PC-3 (cell line): ENCODE measurements at regions not wholly inside any gene's neighbourhood (a gene's known extent, or its start where the extent isn't known, plus 50 kb on each side); places are given as distances from the start of the nearest gene placed in this dataset.

Experiments
- ATAC-seq: fragments of 200-7000 bp; cut with Tn5 transposase; 2 replicates; pipeline ENCODE4 v1.9.1; 2020; ENCODE audit warnings: mild to moderate bottlenecking, moderate library complexity
- BruUV-seq: library from RNA; stranded (reverse); fragments of 400-500 nt; replicated peaks from 2 replicates; lab custom pipeline; 2021; lab: Mats Ljungman, UMichigan
- CTCF ChIA-PET: fragments of 300-600 bp; sonication (Branson Sonifier 250); formaldehyde crosslinking; loops from one replicate; lab custom pipeline; 2022; ENCODE audit warnings: antibody characterized with exemption; lab: Charles Lee
- POLR2A ChIA-PET: fragments of 300-600 bp; sonication (Branson Sonifier 250); formaldehyde crosslinking; loops from one replicate; lab custom pipeline; 2022; ENCODE audit warnings: antibody characterized with exemption; ENCODE audit not compliant: unreplicated experiment; lab: Charles Lee
- DNase-seq: peaks from one replicate; pipeline ENCODE4 v3.0.0-alpha.2; 2015
- H2AFZ ChIP-seq: fragments of 300-600 bp; sonication (generic); 2 replicates; pipeline ENCODE4 v1.6.0; 2016; ENCODE audit warnings: antibody characterized with exemption, low read length
- H3F3A ChIP-seq: fragments of 300-600 bp; sonication (generic); one replicate; pipeline ENCODE4 v1.6.0; 2017; ENCODE audit warnings: antibody characterized with exemption, low read length, control low read depth, mild to moderate bottlenecking; ENCODE audit not compliant: unreplicated experiment
- H3K27ac ChIP-seq: fragments of 300-600 bp; sonication (generic); 2 replicates; pipeline ENCODE4 v1.5.1; 2016; ENCODE audit warnings: mild to moderate bottlenecking, low read length
- H3K27me3 ChIP-seq: fragments of 300-600 bp; sonication (generic); 2 replicates; pipeline ENCODE4 v1.6.1; 2016; ENCODE audit warnings: low read length, mixed read lengths
- H3K36me3 ChIP-seq: fragments of 300-600 bp; sonication (generic); 2 replicates; pipeline ENCODE4 v1.6.1; 2016; ENCODE audit warnings: low read depth, mixed run types, low read length, mixed read lengths
- H3K4me1 ChIP-seq: fragments of 300-600 bp; sonication (generic); 2 replicates; pipeline ENCODE4 v1.5.1; 2016; ENCODE audit warnings: low read length; ENCODE audit not compliant: insufficient read depth
- H3K4me2 ChIP-seq: fragments of 300-600 bp; sonication (generic); 2 replicates; pipeline ENCODE4 v1.6.0; 2016; ENCODE audit warnings: low read length
- H3K4me3 ChIP-seq: fragments of 300-600 bp; sonication (generic); 2 replicates; pipeline ENCODE4 v1.5.1; 2016; ENCODE audit warnings: mild to moderate bottlenecking, low read length, mixed read lengths
- H3K79me2 ChIP-seq: fragments of 300-600 bp; sonication (generic); 2 replicates; pipeline ENCODE4 v1.6.1; 2017; ENCODE audit warnings: low read length, mixed read lengths
- H3K9ac ChIP-seq: fragments of 300-600 bp; sonication (generic); 2 replicates; pipeline ENCODE4 v1.6.0; 2016; ENCODE audit warnings: mild to moderate bottlenecking, low read length
- H3K9me2 ChIP-seq: fragments of 300-600 bp; sonication (generic); replicated peaks from 2 replicates; pipeline ENCODE4 v1.6.1; 2016; ENCODE audit warnings: mixed run types, low read length, mixed read lengths
- H3K9me3 ChIP-seq: fragments of 300-600 bp; sonication (generic); 2 replicates; pipeline ENCODE4 v1.6.1; 2016; ENCODE audit warnings: low read length, mixed read lengths
- H4K20me1 ChIP-seq: fragments of 300-600 bp; sonication (generic); 2 replicates; pipeline ENCODE4 v1.6.1; 2016; ENCODE audit warnings: low read length, mixed read lengths
- CTCF ChIP-seq: fragments of 300-600 bp; sonication (generic); conservative IDR thresholded peaks from 2 replicates; pipeline ENCODE4 v1.5.1; 2017; ENCODE audit warnings: antibody characterized with exemption, low read depth, mild to moderate bottlenecking, low read length
- EZH2 ChIP-seq: fragments of 300-600 bp; sonication (generic); IDR thresholded peaks from one replicate; pipeline ENCODE4 v1.6.1; 2017; ENCODE audit warnings: antibody characterized with exemption, mild to moderate bottlenecking, low read length; ENCODE audit not compliant: unreplicated experiment
- EZH2phosphoT487 ChIP-seq: fragments of 300-600 bp; sonication (generic); IDR thresholded peaks from 2 replicates; pipeline ENCODE4 v1.6.1; 2018; ENCODE audit warnings: mild to moderate bottlenecking, antibody characterized with exemption, low read length, borderline replicate concordance
- intact Hi-C: fragments of 100-400 bp; cut with micrococcal nuclease; formaldehyde crosslinking; loops from 2 replicates; pipeline ENCODE4 v1.9.0; 2023

DNA sequence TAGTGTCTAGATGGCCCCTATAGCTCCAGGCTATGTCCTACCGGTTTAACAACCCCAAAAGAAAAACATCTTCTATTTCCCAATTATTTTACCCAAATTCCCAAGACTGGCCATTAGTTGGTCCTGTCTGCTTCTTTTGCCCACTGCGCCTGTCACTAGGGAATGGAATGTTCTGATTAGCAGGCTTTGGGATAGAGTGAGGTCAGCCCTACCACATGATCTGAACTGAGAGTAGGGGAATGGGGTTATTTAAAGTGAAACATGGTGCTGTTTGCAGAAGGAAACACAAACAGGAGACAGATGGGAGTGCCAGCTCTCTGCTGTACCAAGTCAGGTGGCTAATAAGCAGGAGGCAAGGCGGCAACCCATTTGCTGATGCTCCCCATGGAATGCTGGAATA, 635.6 kb upstream of the CFAP20DC start:
- H3K9me3 ChIP-seq, result no peaks in the 10 kb centered on the region
- no peaks in the 10 kb centered on the region for H4K20me1 ChIP-seq
- H3K9me2 ChIP-seq, result no peaks in the 10 kb centered on the region
- ChIA-PET POLR2A (no interaction called here), CTCF (no interaction called here)
- no peaks in the 10 kb centered on the region for H3K36me3 ChIP-seq
- no peak overlapping the region for H3K4me3 ChIP-seq
- no TSS peak for BruUV-seq
- H2AFZ ChIP-seq, result no peak overlapping the region
- H3K79me2 ChIP-seq, result no peaks in the 10 kb centered on the region
- ATAC-seq, result no peak
- H3K27me3 ChIP-seq, result no peaks in the 10 kb centered on the region
- no peak for DNase-seq
- H3K4me1 ChIP-seq, result no peaks in the 10 kb centered on the region
- no peak overlapping the region for H3K4me2 ChIP-seq
- no peak overlapping the region for H3K27ac ChIP-seq
- intact Hi-C loops, result no loop called here
- no peak overlapping the region for H3K9ac ChIP-seq
- TF ChIP-seq EZH2phosphoT487 (no peak), EZH2 (no peak), CTCF (no peak)
- H3F3A ChIP-seq, result no peaks in the 10 kb centered on the region

GRCh38 chr3:59684766-59685165, 634.9 kb upstream of the CFAP20DC start:
- BruUV-seq, result no TSS peak
- no peaks in the 10 kb centered on the region for H3K27me3 ChIP-seq
- H3K4me2 ChIP-seq, result no peak overlapping the region
- TF ChIP-seq EZH2phosphoT487 (no peak), EZH2 (no peak), CTCF (no peak)
- ChIA-PET POLR2A (no interaction called here), CTCF (no interaction called here)
- no peaks in the 10 kb centered on the region for H3K4me1 ChIP-seq
- H3K27ac ChIP-seq, result no peak overlapping the region
- no peaks in the 10 kb centered on the region for H3F3A ChIP-seq
- no peak overlapping the region for H3K4me3 ChIP-seq
- H2AFZ ChIP-seq, result no peak overlapping the region
- DNase-seq (no peak), ATAC-seq (no peak)
- no peaks in the 10 kb centered on the region for H3K9me3 ChIP-seq
- H3K36me3 ChIP-seq, result no peaks in the 10 kb centered on the region
- no peaks in the 10 kb centered on the region for H3K9me2 ChIP-seq
- intact Hi-C loops, result no loop called here
- no peaks in the 10 kb centered on the region for H4K20me1 ChIP-seq
- no peak overlapping the region for H3K9ac ChIP-seq
- no peaks in the 10 kb centered on the region for H3K79me2 ChIP-seq

GRCh38 chr3:59680919-59681318, 631.1 kb upstream of the CFAP20DC start:
- CTCF ChIA-PET, result no interaction called here
- no TSS peak for BruUV-seq
- ATAC-seq, result no peak

More at GRCh38 chr3:59680919-59681318, 631.1 kb upstream of the CFAP20DC start:
- H3K27me3 ChIP-seq, result no peaks in the 10 kb centered on the region
- H3K4me1 ChIP-seq, result no peaks in the 10 kb centered on the region
- H3K36me3 ChIP-seq, result no peaks in the 10 kb centered on the region
- no peak overlapping the region for H3K4me2 ChIP-seq
- intact Hi-C loops, result no loop called here
- POLR2A ChIA-PET, result no interaction called here
- no peak overlapping the region for H3K4me3 ChIP-seq
- TF ChIP-seq EZH2, result no peak
- no peaks in the 10 kb centered on the region for H3F3A ChIP-seq
- no peaks in the 10 kb centered on the region for H3K9me3 ChIP-seq
- H2AFZ ChIP-seq, result no peak overlapping the region
- no peak overlapping the region for H3K9ac ChIP-seq
- no peaks in the 10 kb centered on the region for H3K79me2 ChIP-seq
- no peaks in the 10 kb centered on the region for H3K9me2 ChIP-seq
- DNase-seq, result no peak
- H3K27ac ChIP-seq, result no peak overlapping the region
- H4K20me1 ChIP-seq, result no peaks in the 10 kb centered on the region
